Loucy (cell line): ENCODE measurements at regions not wholly inside any gene's neighbourhood (a gene's known extent, or its start where the extent isn't known, plus 50 kb on each side); places are given as distances from the start of the nearest gene placed in this dataset.

ENCODE experiments used
- H2AFZ ChIP-seq: fragments of 200-600 bp; sonication (generic); 2 replicates; pipeline ENCODE4 v1.6.0; 2016; ENCODE audit warnings: antibody characterized with exemption, mild to moderate bottlenecking, low read length, moderate library complexity
- H3F3A ChIP-seq: fragments of 200-600 bp; 2 replicates; pipeline ENCODE4 v1.6.0; 2016; ENCODE audit warnings: antibody characterized with exemption, low read depth, mild to moderate bottlenecking
- H3K27me3 ChIP-seq: fragments of 200-600 bp; sonication (generic); 2 replicates; pipeline ENCODE4 v1.6.1; 2014; ENCODE audit warnings: low read length, mild to moderate bottlenecking; ENCODE audit not compliant: insufficient read depth, poor library complexity, severe bottlenecking
- H3K36me3 ChIP-seq: fragments of 200-600 bp; sonication (generic); 2 replicates; pipeline ENCODE4 v1.6.1; 2016; ENCODE audit warnings: low read length; ENCODE audit not compliant: insufficient read depth
- H3K4me1 ChIP-seq: fragments of 200-600 bp; sonication (generic); 2 replicates; pipeline ENCODE4 v1.5.1; 2014; ENCODE audit warnings: low read length, mild to moderate bottlenecking; ENCODE audit not compliant: insufficient read depth, poor library complexity, severe bottlenecking
- H3K4me2 ChIP-seq: fragments of 200-600 bp; sonication (generic); 2 replicates; pipeline ENCODE4 v1.6.0; 2014; ENCODE audit warnings: antibody characterized with exemption, low read length, low read depth, mild to moderate bottlenecking; ENCODE audit not compliant: poor library complexity, severe bottlenecking
- H3K4me3 ChIP-seq: fragments of 200-600 bp; sonication (generic); 2 replicates; pipeline ENCODE4 v1.5.1; 2014; ENCODE audit warnings: low read length, mild to moderate bottlenecking, mixed read lengths; ENCODE audit not compliant: poor library complexity, severe bottlenecking
- H3K79me2 ChIP-seq: fragments of 200-600 bp; sonication (generic); 2 replicates; pipeline ENCODE4 v1.6.1; 2014; ENCODE audit warnings: low read length; ENCODE audit not compliant: insufficient read depth
- H3K9ac ChIP-seq: fragments of 200-600 bp; sonication (generic); 2 replicates; pipeline ENCODE4 v1.6.0; 2014; ENCODE audit warnings: mild to moderate bottlenecking, low read depth, low read length, moderate library complexity; ENCODE audit not compliant: poor library complexity, severe bottlenecking
- H3K9me2 ChIP-seq: fragments of 200-600 bp; sonication (generic); replicated peaks from 2 replicates; pipeline ENCODE4 v1.6.1; 2016; ENCODE audit warnings: low read depth, low read length, mixed read lengths
- H3K9me3 ChIP-seq: fragments of 200-600 bp; sonication (generic); 2 replicates; pipeline ENCODE4 v1.6.1; 2014; ENCODE audit warnings: mild to moderate bottlenecking, antibody characterized with exemption, low read length, low read depth; ENCODE audit not compliant: insufficient read depth
- H4K20me1 ChIP-seq: fragments of 200-600 bp; sonication (generic); 2 replicates; pipeline ENCODE4 v1.6.0; 2014; ENCODE audit warnings: antibody characterized with exemption, low read length, mild to moderate bottlenecking; ENCODE audit not compliant: insufficient read depth, poor library complexity, severe bottlenecking
- EZH2phosphoT487 ChIP-seq: fragments of 200-600 bp; IDR thresholded peaks from 2 replicates; pipeline ENCODE4 v1.6.1; 2018; ENCODE audit warnings: antibody characterized with exemption, mild to moderate bottlenecking, moderate library complexity, borderline replicate concordance
- TF ChIP-seq, protein P1 (sequence below): fragments of 200-600 bp; sonication (generic); conservative IDR thresholded peaks from 2 replicates; pipeline ENCODE4 v1.5.1; 2014; ENCODE audit warnings: mild to moderate bottlenecking, antibody characterized with exemption, low read length

DNA sequence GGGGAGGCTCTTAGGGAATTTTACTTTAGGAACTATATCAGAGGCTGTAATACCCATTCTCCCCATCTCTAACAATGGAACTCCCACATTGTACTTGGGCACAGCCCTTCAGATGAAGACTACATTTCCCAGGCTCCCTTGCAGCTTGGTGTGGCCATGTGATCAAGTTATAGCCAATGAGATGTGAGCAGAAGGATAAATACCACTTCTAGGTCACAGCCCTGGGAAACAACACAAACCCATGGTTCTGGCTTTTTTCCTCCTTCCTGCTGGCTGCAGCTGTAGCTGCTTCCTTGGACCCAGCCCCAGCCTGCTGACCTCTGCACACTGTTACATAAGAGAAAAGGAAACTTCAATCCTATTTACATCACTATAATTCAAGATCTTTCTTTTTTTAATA is 445.9 kb upstream of the JARID2 start:
- Histone ChIP-seq H3K9me2 (no peaks in the 10 kb centered on the region), H4K20me1 (no peaks in the 10 kb centered on the region), H3K27me3 (no peaks in the 10 kb centered on the region), H3K4me3 (no peak overlapping the region), H3K9ac (no peak overlapping the region), H3K9me3 (no peaks in the 10 kb centered on the region), H3F3A (no peaks in the 10 kb centered on the region), H3K36me3 (no peaks in the 10 kb centered on the region), H3K4me2 (peak overlapping the region; percentile 1), H3K79me2 (no peaks in the 10 kb centered on the region), H3K4me1 (peaks cover 27% of the 10 kb centered on the region), H2AFZ (no peak overlapping the region)
- no peak for TF ChIP-seq EZH2phosphoT487
- TF ChIP-seq, protein P1, sequence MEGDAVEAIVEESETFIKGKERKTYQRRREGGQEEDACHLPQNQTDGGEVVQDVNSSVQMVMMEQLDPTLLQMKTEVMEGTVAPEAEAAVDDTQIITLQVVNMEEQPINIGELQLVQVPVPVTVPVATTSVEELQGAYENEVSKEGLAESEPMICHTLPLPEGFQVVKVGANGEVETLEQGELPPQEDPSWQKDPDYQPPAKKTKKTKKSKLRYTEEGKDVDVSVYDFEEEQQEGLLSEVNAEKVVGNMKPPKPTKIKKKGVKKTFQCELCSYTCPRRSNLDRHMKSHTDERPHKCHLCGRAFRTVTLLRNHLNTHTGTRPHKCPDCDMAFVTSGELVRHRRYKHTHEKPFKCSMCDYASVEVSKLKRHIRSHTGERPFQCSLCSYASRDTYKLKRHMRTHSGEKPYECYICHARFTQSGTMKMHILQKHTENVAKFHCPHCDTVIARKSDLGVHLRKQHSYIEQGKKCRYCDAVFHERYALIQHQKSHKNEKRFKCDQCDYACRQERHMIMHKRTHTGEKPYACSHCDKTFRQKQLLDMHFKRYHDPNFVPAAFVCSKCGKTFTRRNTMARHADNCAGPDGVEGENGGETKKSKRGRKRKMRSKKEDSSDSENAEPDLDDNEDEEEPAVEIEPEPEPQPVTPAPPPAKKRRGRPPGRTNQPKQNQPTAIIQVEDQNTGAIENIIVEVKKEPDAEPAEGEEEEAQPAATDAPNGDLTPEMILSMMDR = no peak

DNA sequence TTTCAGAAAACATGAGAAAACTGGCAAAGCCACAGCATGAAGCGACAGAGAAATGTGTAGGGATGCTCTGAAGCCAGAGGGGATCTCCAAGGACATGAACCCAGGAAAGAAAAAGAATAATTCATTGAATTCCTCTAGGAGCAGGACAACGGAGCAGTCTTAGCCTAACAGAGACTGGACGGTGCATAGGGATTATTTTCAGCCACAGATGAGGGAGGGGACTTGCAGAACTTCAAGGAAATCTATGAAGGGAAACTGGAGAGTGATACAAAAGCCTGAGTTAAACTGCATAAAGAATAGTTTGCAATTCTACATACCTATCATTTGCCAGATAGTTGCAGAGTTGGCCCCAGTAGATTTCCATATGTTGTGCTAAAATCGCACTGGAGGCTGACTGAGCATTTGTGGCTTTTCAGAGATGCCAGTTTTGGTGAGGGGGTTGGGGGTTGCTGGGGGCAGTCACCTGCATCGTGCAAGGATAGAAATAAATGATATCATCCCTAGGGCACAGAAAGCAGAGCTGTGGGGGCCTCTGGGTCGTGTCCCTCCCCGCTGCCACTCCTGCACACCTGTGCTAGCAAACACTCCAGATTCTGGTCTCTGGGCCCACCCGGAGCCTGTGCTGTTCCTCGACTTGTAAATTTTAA is 443.2 kb upstream of the JARID2 start:
- Histone ChIP-seq H3K4me3 (no peak overlapping the region), H4K20me1 (no peaks in the 10 kb centered on the region), H2AFZ (no peak overlapping the region; the same call in 1 of the 2 replicates), H3K79me2 (no peaks in the 10 kb centered on the region), H3K4me2 (no peak overlapping the region), H3K9me3 (no peaks in the 10 kb centered on the region; the same call in 1 of the 2 replicates), H3K36me3 (no peaks in the 10 kb centered on the region), H3K27me3 (no peaks in the 10 kb centered on the region), H3K9me2 (no peaks in the 10 kb centered on the region), H3K4me1 (peaks cover 31% of the 10 kb centered on the region), H3F3A (no peaks in the 10 kb centered on the region), H3K9ac (peak overlapping the region; percentile 15)
- no peak for TF ChIP-seq EZH2phosphoT487
- TF ChIP-seq, protein P1 = no peak

DNA sequence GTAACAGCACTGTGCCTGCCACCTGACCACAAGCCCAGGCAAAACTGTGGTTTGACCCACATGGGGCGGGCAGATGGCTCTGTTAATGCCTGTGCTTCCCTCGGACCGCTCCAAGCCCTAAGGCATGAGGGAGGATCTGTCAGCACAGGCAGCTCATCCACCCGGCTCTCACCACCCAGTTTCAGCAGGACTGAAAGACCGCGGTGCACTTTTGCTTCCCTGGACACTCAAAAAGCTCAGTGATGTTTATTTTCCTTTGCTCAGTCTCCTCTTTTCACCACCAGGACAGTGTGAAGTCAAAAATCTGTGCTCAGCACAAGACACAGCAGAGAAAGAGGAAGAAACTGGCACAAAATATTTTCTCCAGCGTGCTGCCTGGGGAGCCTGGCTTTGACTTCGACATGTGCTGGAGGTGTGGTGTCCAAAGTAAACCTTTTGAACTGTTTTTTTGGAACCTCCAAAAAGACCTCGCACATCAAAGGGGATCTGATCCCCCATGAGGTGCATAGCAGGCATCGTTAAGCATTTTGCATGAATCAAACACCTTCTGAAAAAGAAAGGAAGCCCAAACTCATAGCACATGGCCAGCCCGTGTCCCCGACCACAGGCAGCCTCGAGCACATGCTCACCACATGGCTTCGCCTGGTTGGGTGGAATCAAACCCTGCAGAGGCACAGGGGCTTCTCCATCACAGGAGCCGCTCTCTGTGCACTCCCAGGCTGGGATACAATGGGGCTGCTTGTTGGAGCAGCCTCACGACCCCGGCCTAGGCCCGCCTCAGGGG is 441.7 kb upstream of the JARID2 start:
- H3K9me3 ChIP-seq = no peaks in the 10 kb centered on the region; the same call in 1 of the 2 replicates
- no peaks in the 10 kb centered on the region for H3K36me3 ChIP-seq
- no peaks in the 10 kb centered on the region for H3K27me3 ChIP-seq
- peak overlapping the region; percentile 41 for H3K4me2 ChIP-seq
- H3K9ac ChIP-seq = peak overlapping the region; percentile 57
- H2AFZ ChIP-seq = no peak overlapping the region
- H3K9me2 ChIP-seq = no peaks in the 10 kb centered on the region
- H3K79me2 ChIP-seq = no peaks in the 10 kb centered on the region
- TF ChIP-seq, protein P1 = no peak
- no peak for TF ChIP-seq EZH2phosphoT487
- peaks cover 31% of the 10 kb centered on the region for H3K4me1 ChIP-seq
- H3F3A ChIP-seq = no peaks in the 10 kb centered on the region
- no peaks in the 10 kb centered on the region for H4K20me1 ChIP-seq
- H3K4me3 ChIP-seq = no peak overlapping the region
